Sigmoid colon (tissue), 3 donors: ENCODE measurements at regions not wholly inside any gene's neighbourhood (a gene's known extent, or its start where the extent isn't known, plus 50 kb on each side); places are given as distances from the start of the nearest gene placed in this dataset.

Experiments used
- POLR2A ChIP-seq, 2 donors: fragments of 450-650 bp; IDR thresholded peaks; one replicate each; pipeline ENCODE4 v1.6.1; 2016; ENCODE audit warnings: antibody characterized with exemption in 2 of 2, mild to moderate bottlenecking in 2 of 2, moderate library complexity in 2 of 2
- TF ChIP-seq, protein P1 (sequence below), 4 experiments: fragments of 450-650 bp in 3 of 4; fragments of 200-600 bp in 1 of 4; IDR thresholded peaks; one replicate each; pipeline ENCODE4 v1.5.1; 2016 to 2019; ENCODE audit warnings: antibody characterized with exemption in 4 of 4, mild to moderate bottlenecking in 3 of 4, moderate library complexity in 2 of 4

DNA sequence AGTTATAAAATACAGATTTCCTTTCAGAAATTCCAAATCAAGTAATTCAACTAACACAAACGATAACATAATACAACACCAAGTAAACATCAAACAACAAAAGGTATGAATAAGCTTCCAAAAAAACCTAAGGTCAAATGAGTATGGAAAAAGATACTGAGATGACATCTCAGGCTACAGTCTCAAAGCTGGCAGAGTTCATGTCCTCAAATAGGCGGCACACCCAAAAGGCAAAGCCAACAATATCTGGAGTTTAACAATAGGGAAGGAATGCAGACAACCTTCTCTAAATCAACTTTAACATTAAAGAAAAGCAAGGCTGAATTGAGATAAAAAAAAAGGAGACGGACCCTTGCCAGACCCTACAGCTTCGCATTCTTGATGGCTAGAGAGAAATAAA is 346.6 kb downstream of the RSL24D1 start:
- no peak for TF ChIP-seq POLR2A (IDR thresholded peaks at IDR 0.05)
- TF ChIP-seq, protein P1, sequence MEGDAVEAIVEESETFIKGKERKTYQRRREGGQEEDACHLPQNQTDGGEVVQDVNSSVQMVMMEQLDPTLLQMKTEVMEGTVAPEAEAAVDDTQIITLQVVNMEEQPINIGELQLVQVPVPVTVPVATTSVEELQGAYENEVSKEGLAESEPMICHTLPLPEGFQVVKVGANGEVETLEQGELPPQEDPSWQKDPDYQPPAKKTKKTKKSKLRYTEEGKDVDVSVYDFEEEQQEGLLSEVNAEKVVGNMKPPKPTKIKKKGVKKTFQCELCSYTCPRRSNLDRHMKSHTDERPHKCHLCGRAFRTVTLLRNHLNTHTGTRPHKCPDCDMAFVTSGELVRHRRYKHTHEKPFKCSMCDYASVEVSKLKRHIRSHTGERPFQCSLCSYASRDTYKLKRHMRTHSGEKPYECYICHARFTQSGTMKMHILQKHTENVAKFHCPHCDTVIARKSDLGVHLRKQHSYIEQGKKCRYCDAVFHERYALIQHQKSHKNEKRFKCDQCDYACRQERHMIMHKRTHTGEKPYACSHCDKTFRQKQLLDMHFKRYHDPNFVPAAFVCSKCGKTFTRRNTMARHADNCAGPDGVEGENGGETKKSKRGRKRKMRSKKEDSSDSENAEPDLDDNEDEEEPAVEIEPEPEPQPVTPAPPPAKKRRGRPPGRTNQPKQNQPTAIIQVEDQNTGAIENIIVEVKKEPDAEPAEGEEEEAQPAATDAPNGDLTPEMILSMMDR (IDR thresholded peaks at IDR 0.05), result no peak
